NCI-H2107 treated with DMSO at 0.1 percent for 48 hours (cell line): ENCODE measurements at regions not wholly inside any gene's neighbourhood (a gene's known extent, or its start where the extent isn't known, plus 50 kb on each side); places are given as distances from the start of the nearest gene placed in this dataset.

ENCODE experiments used
- DNase-seq: peaks from one replicate; lab custom pipeline; 2025; ENCODE audit not compliant: unreplicated experiment; lab: John Stamatoyannopoulos, UW

GRCh38 chr13:36493046-36493445, 60.8 kb downstream of the CCNA1 start:
- no peak for DNase-seq

GRCh38 chr13:36495431-36495830, 63.1 kb downstream of the CCNA1 start:
- DNase-seq = no peak

- DNase-seq = no peak
These were observed 77.1 kb downstream of the CCNA1 start for GRCh38 chr13:36509369-36509768.

GRCh38 chr13:36512771-36513170, 80.5 kb downstream of the CCNA1 start:
- DNase-seq = no peak

DNA sequence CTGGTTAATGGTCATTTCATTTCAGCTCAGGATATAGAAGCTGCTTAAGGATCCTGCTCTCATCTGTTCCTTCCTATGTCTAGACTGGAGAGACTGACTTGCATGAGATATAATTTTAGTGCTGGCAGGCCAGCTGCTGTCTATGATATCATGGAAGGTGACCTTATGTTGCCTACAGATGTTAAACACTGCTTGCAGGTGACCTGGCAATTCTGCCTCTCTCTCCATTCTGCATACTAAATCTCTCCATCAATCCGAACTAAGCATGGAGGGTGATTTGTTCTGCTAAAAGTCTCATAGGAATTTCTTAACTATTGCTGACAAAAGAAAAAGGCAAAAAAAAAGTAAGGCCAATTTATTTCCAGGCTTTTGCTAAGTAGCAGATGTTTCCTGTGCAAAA, 81.0 kb downstream of the CCNA1 start:
- DNase-seq = no peak

GRCh38 chr13:36515466-36515865, 83.2 kb downstream of the CCNA1 start:
- no peak for DNase-seq

DNA sequence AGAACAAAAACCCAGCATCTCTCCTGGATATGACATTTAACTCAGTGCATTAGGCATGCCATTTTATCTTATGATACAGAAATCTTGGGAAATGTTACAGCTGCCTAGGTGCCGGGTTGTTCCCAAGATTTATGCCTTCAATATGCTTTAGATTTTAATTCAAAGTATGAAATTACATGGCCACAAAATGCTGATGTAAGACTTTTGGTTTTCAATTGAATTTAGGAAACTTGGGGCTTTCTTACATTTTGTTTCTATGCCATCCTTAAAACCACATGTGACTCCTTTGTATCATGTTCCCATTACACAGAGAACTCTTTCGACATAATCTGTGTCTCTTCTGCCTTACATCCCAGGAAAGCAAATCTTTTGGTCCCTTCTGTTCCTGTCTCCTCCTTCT, 83.9 kb downstream of the CCNA1 start:
- DNase-seq = no peak

DNA sequence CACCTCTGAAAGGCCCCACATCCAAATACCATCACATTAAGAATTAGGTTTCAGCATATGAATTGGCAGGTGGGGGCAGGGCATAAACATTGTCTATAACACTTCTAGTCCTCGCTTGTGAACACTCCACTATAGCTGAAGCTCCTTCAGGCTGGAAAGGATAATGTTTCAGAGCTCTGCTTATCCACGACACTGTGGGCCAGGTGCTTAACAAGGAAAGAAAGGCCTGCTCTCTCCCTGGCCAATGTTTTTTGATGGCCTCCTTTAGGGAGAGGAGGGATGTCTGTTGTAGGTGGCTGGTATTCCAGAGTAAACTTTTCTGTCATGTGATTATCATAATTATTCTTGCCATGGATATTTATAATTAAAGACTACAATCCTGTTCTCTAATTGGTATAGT, 86.4 kb downstream of the CCNA1 start:
- DNase-seq = no peak

DNA sequence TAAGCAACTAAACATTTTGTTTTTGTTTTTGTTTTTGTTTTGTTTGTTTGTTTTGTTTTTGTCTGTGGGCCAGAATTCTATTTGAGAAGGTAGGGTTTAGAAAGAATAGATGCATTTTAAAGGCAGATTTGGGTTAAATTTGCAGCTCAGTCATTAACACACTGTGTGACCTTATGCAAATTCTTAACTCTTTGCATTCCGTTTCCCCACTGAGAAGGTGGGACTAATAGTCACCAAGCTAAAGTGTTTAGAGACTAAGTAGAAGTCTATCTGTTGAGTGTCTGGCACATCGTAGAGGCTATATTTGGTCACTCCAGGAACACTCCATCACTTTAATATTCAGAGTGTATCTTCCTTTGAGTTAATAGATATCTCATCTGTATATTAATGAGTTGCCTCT, 87.1 kb downstream of the CCNA1 start:
- no peak for DNase-seq

- no peak for DNase-seq
These were observed 87.8 kb downstream of the CCNA1 start for GRCh38 chr13:36520111-36520510.

GRCh38 chr13:36526897-36527296, 94.6 kb downstream of the CCNA1 start:
- no peak for DNase-seq

DNA sequence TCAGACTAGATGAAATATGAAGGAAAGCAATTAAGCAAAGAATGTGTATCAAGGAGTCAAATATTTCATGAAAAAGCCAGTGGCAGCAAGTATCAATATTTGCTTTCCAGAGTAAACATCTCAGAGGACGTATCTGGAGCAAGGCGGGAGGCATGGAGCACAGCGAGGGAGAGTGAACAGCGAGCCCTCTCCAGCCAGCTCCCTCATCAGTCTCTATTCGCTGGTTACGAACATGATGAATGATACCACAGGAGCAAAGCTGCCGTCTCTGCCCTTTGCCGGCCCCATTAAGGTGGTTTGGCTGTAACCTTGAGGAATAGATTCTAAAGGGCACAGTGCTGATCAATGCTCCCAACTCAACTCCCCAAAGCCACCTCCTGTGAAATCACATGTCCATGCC, 95.8 kb downstream of the CCNA1 start:
- DNase-seq = no peak

DNA sequence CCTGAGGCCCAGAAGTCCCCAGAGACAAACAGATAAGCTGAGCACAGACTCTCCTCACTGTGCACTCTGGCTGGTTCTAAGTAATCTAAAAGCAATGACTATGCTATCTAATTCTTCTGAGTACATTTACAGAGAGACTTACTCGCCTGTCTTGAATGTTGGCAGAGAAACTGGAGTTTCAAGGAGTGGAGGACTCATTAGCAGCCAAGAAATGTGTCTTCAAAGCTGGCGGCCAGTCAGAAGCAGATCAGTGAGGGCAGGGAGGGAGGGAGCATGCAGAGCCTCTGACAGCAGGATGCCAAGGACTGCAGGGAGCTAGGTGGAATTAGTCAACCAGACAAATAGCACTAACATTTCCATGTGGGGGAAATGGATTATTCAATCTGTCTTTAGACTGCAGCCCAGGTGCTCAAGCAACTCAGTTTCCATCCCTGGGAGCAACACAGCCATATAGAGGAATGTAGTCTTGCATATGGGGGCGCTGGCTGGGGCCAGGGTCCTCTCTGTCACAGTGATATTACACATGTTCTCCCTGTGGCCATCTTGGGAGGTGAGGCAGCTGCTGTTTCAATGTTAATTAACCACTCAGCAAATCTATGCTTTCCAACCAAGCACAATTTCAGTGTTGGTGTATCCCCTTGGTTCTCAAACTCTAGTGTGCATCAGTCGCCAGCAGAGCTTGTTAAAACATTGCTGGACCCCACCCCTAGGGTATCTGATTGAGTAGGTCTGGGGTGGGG, 97.9 kb downstream of the CCNA1 start:
- no peak for DNase-seq

- DNase-seq = no peak
These were observed 98.7 kb downstream of the CCNA1 start for GRCh38 chr13:36530861-36531590.

- DNase-seq = no peak
These were observed 99.6 kb downstream of the CCNA1 start for GRCh38 chr13:36531746-36532486.

GRCh38 chr13:36533806-36534205, 101.5 kb downstream of the CCNA1 start:
- DNase-seq = no peak

DNA sequence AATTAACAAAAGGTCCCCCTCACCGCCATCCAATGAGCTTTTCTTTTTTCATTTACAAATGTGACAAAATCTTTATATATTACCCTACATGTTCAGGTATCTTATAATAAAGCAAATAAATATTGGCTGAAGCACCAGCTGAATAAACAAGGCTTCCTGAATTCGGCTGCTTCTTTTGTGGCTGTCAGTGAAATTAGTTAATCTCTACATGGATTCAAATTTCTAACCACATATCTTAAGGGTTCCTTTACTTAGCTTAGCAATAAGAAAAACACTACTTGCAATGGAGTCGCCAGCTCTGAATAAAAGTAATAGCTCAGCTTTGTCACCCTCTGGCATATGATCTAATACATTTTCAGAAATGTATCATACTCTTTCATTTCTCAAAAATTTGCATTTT, 104.3 kb downstream of the CCNA1 start:
- DNase-seq = no peak

DNA sequence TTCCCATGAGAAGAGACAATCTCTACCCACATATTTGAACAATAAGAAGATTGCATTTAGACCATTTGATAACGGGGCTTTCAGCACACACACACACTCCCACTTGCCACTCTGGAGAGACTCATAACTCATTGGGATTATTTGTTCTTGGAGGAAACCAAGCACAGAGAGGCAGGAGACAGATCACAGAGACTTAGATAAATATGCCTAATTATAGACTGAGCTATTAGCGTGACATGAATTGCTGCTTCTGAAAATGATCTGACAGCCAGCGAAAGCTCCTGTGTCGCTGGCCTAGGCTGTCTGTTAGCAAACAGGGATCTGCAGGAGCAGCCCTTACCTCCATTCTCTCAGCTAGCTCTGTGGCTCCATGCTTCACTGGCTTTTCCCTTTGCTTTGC, 111.4 kb downstream of the CCNA1 start:
- no peak for DNase-seq

GRCh38 chr13:36548129-36548528, 115.8 kb downstream of the CCNA1 start:
- DNase-seq = no peak

DNA sequence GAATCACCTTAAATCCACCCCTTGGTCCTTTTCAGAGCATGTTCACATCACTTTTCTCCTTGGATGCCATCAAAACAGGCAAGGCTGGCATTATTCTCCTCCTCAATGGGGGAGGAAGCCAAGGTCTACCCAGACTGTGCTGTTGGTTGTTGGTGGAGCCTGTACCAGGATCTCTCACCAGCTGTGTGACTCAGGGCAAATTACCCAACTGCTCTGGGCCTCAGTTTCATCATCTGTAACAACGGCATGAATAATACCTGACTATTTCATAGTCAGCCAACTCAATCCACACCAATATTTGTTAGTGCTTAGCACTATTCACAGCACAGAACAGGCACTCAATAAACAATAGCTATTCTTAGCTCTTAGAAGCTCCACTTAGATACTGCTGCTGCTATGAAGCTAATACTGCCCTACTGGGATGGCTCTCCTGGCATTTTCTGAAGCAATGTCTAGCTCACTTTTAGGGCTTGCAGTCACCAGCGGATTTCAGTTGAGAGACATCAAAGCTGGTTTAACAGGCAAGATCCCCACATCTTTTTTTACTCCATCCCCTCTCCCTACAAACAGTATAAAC, 116.9 kb downstream of the CCNA1 start:
- no peak for DNase-seq

GRCh38 chr13:36549755-36550154, 117.5 kb downstream of the CCNA1 start:
- DNase-seq = peak; percentile 31

- no peak for DNase-seq
These were observed 117.9 kb downstream of the CCNA1 start for GRCh38 chr13:36550177-36550576.
